Mammary epithelial cell (primary cell): ENCODE measurements at regions not wholly inside any gene's neighbourhood (a gene's known extent, or its start where the extent isn't known, plus 50 kb on each side); places are given as distances from the start of the nearest gene placed in this dataset.

Experiments used
- EZH2 ChIP-seq: IDR thresholded peaks from 2 replicates; pipeline ENCODE4 v1.6.1; 2012; ENCODE audit warnings: low read length, inconsistent platforms, borderline replicate concordance
- TF ChIP-seq, protein P1 (sequence below), 2 donors: IDR thresholded peaks in 1 of 2; conservative IDR thresholded peaks in 1 of 2; 2 replicates each; pipeline ENCODE4 v1.5.1; 2011 to 2012; ENCODE audit warnings: inconsistent platforms in 2 of 2, low read length in 2 of 2, mild to moderate bottlenecking in 2 of 2, control low read depth in 1 of 2, low read depth in 1 of 2; ENCODE audit not compliant: insufficient read depth in 1 of 2; ENCODE audit errors: extremely low read depth in 1 of 2

DNA sequence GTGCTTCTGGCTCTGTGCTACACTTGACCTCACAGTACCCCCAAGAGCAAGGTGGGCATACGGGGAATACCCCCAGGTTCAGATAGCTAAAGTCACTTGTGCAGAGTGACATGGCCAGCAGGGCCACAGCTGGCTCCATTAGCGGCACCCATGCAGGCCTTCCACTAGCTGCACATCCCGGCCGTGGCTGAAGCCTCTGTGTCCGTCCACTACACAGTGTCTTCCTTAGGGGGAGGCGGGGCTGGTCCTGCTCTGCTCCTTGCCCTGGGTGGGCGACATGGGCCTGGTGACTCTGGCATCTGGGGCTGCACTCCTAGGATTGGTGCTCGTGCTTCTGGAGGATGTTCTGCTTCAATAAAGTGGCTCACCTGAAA lies 169.1 kb upstream of the IQSEC1 start:
- TF ChIP-seq, protein P1, sequence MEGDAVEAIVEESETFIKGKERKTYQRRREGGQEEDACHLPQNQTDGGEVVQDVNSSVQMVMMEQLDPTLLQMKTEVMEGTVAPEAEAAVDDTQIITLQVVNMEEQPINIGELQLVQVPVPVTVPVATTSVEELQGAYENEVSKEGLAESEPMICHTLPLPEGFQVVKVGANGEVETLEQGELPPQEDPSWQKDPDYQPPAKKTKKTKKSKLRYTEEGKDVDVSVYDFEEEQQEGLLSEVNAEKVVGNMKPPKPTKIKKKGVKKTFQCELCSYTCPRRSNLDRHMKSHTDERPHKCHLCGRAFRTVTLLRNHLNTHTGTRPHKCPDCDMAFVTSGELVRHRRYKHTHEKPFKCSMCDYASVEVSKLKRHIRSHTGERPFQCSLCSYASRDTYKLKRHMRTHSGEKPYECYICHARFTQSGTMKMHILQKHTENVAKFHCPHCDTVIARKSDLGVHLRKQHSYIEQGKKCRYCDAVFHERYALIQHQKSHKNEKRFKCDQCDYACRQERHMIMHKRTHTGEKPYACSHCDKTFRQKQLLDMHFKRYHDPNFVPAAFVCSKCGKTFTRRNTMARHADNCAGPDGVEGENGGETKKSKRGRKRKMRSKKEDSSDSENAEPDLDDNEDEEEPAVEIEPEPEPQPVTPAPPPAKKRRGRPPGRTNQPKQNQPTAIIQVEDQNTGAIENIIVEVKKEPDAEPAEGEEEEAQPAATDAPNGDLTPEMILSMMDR (conservative IDR thresholded peaks at IDR 0.05 in 1 of 2, IDR thresholded peaks at IDR 0.05 in 1 of 2; ENCODE audit: extremely low read depth in 1 of 2, insufficient read depth in 1 of 2, low read depth in 1 of 2, low read length in 2 of 2): no peak
- TF ChIP-seq EZH2: no peak
